Esophagus muscularis mucosa (tissue), 4 donors: ENCODE measurements at regions not wholly inside any gene's neighbourhood (a gene's known extent, or its start where the extent isn't known, plus 50 kb on each side); places are given as distances from the start of the nearest gene placed in this dataset.

Experiments used
- DNase-seq: peaks from one replicate; pipeline ENCODE4 v3.0.0-alpha.2; 2017; ENCODE audit errors: extremely low spot score
- H3K27ac ChIP-seq, 4 donors: fragments of 200-600 bp; sonication (generic); replicated peaks in 1 of 4; 1 replicate in 3 of 4; 2 replicates in 1 of 4; pipeline ENCODE4 v1.5.1; 2016 to 2019; ENCODE audit warnings: mild to moderate bottlenecking in 1 of 4
- H3K27me3 ChIP-seq, 4 donors: fragments of 200-600 bp; sonication (generic); one replicate each; pipeline versions ENCODE4 v1.5.1 to v1.6.0; 2016 to 2019
- H3K36me3 ChIP-seq, 4 donors: fragments of 200-600 bp; sonication (generic); one replicate each; pipeline ENCODE4 v1.5.1; 2016 to 2019
- H3K4me1 ChIP-seq, 4 donors: fragments of 200-600 bp; sonication (generic); one replicate each; pipeline ENCODE4 v1.5.1; 2016 to 2019
- H3K4me3 ChIP-seq, 4 donors: fragments of 200-600 bp; sonication (generic); 1 replicate in 2 of 4; 2 replicates in 2 of 4; pipeline ENCODE4 v1.5.1; 2016 to 2019; ENCODE audit warnings: mild to moderate bottlenecking in 4 of 4, moderate library complexity in 1 of 4
- H3K9me3 ChIP-seq, 4 donors: fragments of 200-600 bp; sonication (generic); 1 replicate in 3 of 4; 2 replicates in 1 of 4; pipeline ENCODE4 v1.5.1; 2016 to 2019
- EP300 ChIP-seq: sonication (generic); formaldehyde crosslinking; IDR thresholded peaks from one replicate; pipeline ENCODE4 v1.6.1; 2017; ENCODE audit warnings: antibody characterized with exemption
- POLR2A ChIP-seq: fragments of 450-650 bp; IDR thresholded peaks from one replicate; pipeline ENCODE4 v1.6.1; 2017; ENCODE audit warnings: antibody characterized with exemption, moderate library complexity, mild to moderate bottlenecking, low read depth
- POLR2AphosphoS5 ChIP-seq, 2 donors: sonication (generic); formaldehyde crosslinking; IDR thresholded peaks; one replicate each; pipeline ENCODE4 v1.6.1; 2017; ENCODE audit warnings: antibody characterized with exemption in 2 of 2
- WGBS: methylation state at CpG from one replicate; pipeline ENCODE4 v1.1.5; 2018; 5-methylcytosine and 5-hydroxymethylcytosine counted together
- intact Hi-C: fragments of 100-400 bp; cut with DNase I; formaldehyde crosslinking; loops from one replicate; pipeline ENCODE4 v1.15.1; 2023
- TF ChIP-seq, protein P1 (sequence below), 3 experiments: fragments of 200-600 bp in 2 of 3; fragments of 450-650 bp in 1 of 3; sonication (generic) in 2 of 3; IDR thresholded peaks; one replicate each; pipeline ENCODE4 v1.5.1; 2017 to 2019; ENCODE audit warnings: antibody characterized with exemption in 3 of 3, mild to moderate bottlenecking in 2 of 3, moderate library complexity in 1 of 3

DNA sequence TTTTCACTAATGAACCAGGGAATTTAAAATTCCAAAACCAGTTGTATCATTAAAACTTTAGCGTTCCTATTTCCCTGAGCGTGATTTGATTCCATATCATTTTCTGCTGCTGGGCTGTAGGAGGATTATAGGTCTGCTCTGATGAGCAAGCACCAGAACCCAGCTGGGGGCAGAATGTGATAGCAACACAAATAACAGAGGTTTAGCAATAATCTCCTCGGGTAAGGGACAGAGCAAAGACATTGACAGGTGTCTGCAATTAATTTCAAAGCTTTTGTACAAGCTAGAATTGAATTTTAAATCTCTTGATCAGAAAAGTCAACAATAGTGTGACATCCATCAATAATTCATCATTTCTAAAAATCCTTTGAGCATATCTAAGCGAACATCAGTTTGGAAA lies 163.4 kb upstream of the RAP2B start:
- H3K9me3 ChIP-seq, result no peaks in the 10 kb centered on the region
- no peak overlapping the region for H3K4me3 ChIP-seq
- TF ChIP-seq, protein P1, sequence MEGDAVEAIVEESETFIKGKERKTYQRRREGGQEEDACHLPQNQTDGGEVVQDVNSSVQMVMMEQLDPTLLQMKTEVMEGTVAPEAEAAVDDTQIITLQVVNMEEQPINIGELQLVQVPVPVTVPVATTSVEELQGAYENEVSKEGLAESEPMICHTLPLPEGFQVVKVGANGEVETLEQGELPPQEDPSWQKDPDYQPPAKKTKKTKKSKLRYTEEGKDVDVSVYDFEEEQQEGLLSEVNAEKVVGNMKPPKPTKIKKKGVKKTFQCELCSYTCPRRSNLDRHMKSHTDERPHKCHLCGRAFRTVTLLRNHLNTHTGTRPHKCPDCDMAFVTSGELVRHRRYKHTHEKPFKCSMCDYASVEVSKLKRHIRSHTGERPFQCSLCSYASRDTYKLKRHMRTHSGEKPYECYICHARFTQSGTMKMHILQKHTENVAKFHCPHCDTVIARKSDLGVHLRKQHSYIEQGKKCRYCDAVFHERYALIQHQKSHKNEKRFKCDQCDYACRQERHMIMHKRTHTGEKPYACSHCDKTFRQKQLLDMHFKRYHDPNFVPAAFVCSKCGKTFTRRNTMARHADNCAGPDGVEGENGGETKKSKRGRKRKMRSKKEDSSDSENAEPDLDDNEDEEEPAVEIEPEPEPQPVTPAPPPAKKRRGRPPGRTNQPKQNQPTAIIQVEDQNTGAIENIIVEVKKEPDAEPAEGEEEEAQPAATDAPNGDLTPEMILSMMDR (IDR thresholded peaks at IDR 0.05), result no peak
- no peak for TF ChIP-seq POLR2A
- TF ChIP-seq POLR2AphosphoS5 (IDR thresholded peaks at IDR 0.05), result no peak
- TF ChIP-seq EP300, result no peak
- no peak overlapping the region for H3K27ac ChIP-seq
- no peak for DNase-seq
- intact Hi-C loops, result no loop called here
- 90% methylated on average over 4 of the region's 4 CpGs for WGBS
- no peaks in the 10 kb centered on the region for H3K4me1 ChIP-seq
- H3K27me3 ChIP-seq, result no peaks in the 10 kb centered on the region
- no peaks in the 10 kb centered on the region for H3K36me3 ChIP-seq

DNA sequence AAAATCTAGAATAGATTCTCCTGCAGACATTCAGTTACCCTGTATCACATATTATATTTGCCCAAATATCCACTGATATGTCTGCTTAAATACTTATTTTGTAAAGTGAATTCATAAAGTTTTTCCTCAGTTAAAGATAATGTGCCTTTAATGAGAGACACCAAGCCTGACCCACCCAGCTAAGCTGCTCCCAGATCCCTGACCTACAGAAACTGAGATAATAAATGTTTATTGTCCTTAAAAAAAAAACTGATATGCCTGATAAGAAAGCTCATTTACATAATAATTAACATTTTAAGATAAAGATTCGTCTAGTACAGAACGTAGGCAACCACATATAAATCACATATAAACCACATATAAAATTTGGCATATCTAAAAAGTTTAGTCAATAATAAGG lies 161.7 kb upstream of the RAP2B start:
- H3K9me3 ChIP-seq, result no peaks in the 10 kb centered on the region
- DNase-seq, result no peak
- intact Hi-C loops, result no loop called here
- H3K36me3 ChIP-seq, result no peaks in the 10 kb centered on the region
- no peak for TF ChIP-seq POLR2AphosphoS5 (IDR thresholded peaks at IDR 0.05)
- TF ChIP-seq, protein P1 (IDR thresholded peaks at IDR 0.05), result no peak
- TF ChIP-seq POLR2A, result no peak
- no peak for TF ChIP-seq EP300
- H3K27me3 ChIP-seq, result no peaks in the 10 kb centered on the region
- H3K4me1 ChIP-seq, result no peaks in the 10 kb centered on the region
- WGBS, result 93% methylated on average over 2 of the region's 2 CpGs
- no peak overlapping the region for H3K4me3 ChIP-seq
- no peak overlapping the region for H3K27ac ChIP-seq

DNA sequence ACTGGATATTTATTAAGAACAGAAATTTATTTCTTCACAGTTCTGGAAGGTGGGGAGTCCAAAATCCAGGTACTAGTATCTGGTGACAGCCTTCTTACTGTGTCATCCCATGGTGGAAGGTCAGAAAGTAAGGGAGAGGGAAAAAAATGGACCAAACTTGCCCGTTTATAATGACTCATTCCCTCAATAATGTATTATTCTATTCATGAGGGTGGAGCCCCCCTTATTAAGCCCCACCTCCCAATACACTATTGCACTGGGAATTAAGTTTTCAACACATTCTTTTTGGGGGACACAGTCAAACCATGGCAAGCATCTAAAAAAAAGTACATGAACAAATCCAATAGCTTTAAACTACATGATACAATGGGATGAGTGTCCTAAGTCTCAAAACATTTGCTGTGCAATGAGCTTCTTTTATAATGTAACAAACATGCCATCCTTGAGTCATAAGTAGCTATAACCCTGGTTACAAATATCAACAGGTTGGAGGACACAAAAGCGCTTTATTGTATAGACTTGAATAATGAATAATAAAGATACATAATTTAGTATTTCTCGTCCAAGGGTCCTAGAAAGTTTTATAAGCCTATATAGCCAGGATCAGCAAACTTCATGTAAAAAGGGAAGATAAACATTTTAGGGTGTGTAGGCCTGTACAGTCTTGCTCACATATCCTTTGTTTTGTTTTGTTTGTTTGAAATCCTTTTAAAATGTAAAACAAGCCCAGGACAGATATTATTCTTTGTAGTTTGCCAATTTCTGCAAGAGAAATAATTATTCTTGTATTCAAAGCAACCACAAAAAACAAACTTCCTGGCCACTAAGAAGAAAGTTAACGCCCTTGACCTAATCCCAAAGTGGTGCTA lies 160.6 kb upstream of the RAP2B start:
- H3K36me3 ChIP-seq, result no peaks in the 10 kb centered on the region
- H3K9me3 ChIP-seq, result no peaks in the 10 kb centered on the region
- intact Hi-C loops, result no loop called here
- DNase-seq, result no peak
- no peak overlapping the region for H3K27ac ChIP-seq
- no peak overlapping the region for H3K4me3 ChIP-seq
- H3K4me1 ChIP-seq, result no peaks in the 10 kb centered on the region
- no peaks in the 10 kb centered on the region for H3K27me3 ChIP-seq
- TF ChIP-seq POLR2A (no peak), EP300 (no peak), POLR2AphosphoS5 (IDR thresholded peaks at IDR 0.05) (no peak)
- TF ChIP-seq, protein P1 (IDR thresholded peaks at IDR 0.05), result no peak
- WGBS, result 70% methylated on average over 4 of the region's 4 CpGs

DNA sequence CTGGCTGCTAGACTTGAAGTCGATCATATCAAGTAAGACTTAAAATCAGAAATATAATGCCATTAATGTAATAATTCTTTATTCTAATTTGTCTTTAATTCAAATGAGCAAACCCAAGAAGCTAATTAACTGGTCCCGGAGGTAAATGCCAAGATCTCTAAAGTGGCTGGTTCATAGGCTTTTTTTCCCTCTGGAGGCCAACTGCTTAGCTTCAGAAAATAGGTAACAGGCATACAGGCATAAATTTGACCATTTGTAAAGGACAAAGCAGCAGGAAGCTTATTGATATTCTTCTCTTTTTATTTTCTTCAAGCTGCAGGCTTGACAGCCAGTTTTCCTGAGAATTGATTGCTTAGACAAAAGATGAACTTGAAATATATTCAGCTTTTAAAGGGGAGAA lies 158.6 kb upstream of the RAP2B start:
- Histone ChIP-seq H3K27ac (no peak overlapping the region), H3K36me3 (no peaks in the 10 kb centered on the region), H3K4me1 (no peaks in the 10 kb centered on the region), H3K27me3 (no peaks in the 10 kb centered on the region), H3K4me3 (no peak overlapping the region), H3K9me3 (no peaks in the 10 kb centered on the region)
- no peak for DNase-seq
- intact Hi-C loops, result no loop called here
- WGBS, result 83% methylated on average over 2 of the region's 2 CpGs
- TF ChIP-seq EP300 (no peak), POLR2AphosphoS5 (IDR thresholded peaks at IDR 0.05) (no peak), POLR2A (no peak)
- TF ChIP-seq, protein P1 (IDR thresholded peaks at IDR 0.05), result no peak

DNA sequence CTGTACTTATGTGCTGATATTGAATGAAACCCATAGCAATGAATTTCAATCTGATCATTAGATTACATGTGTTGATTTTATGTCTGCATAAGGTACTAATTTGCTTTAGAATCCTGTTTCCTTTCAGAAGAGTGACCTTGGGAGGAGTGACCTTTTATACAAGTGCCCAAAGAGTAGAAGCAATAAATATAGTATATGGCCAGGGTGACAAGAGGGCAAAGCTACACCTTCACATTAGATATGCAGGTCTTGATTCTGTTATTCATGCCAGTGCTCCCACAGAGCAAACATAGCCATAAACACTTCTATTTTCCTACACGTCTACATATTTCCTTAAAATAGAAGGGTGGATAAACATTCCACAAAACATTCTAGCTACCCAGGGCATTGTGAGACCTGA lies 158.2 kb upstream of the RAP2B start:
- H3K27me3 ChIP-seq, result no peaks in the 10 kb centered on the region

More for the DNA sequence above, 158.2 kb upstream of the RAP2B start:
- Histone ChIP-seq H3K27ac (no peak overlapping the region), H3K4me1 (no peaks in the 10 kb centered on the region), H3K36me3 (no peaks in the 10 kb centered on the region), H3K4me3 (no peak overlapping the region), H3K9me3 (no peaks in the 10 kb centered on the region)
- WGBS, result 68% methylated on average over 1 of the region's 1 CpG
- DNase-seq, result no peak
- TF ChIP-seq POLR2A (no peak), POLR2AphosphoS5 (IDR thresholded peaks at IDR 0.05) (no peak), EP300 (no peak)
- TF ChIP-seq, protein P1 (IDR thresholded peaks at IDR 0.05), result no peak
- intact Hi-C loops, result no loop called here
